WTC11 (cell line): ENCODE measurements at regions not wholly inside any gene's neighbourhood (a gene's known extent, or its start where the extent isn't known, plus 50 kb on each side); places are given as distances from the start of the nearest gene placed in this dataset.

Experiments used
- ATAC-seq: fragments of 200-7000 bp; cut with Tn5 transposase; 2 replicates; pipeline ENCODE4 v1.10.0; 2021; ENCODE audit warnings: mild to moderate bottlenecking, moderate library complexity
- CTCF ChIA-PET: fragments of 300-600 bp; sonication (Branson Sonifier 250); formaldehyde crosslinking; loops from one replicate; lab custom pipeline; 2021; ENCODE audit warnings: antibody characterized with exemption; lab: Charles Lee
- POLR2A ChIA-PET: fragments of 350-600 bp; sonication (Branson Sonifier 250); formaldehyde crosslinking; loops from one replicate; lab custom pipeline; 2021; ENCODE audit warnings: antibody characterized with exemption; lab: Charles Lee
- DNase-seq: peaks from one replicate; pipeline ENCODE4 v3.0.0; 2021; ENCODE audit warnings: low spot score
- H3K27ac Mint-ChIP-seq: 2 replicates; pipeline ENCODE4 v1.8.0; 2021; ENCODE audit warnings: mixed read lengths
- H3K27me3 Mint-ChIP-seq: 2 replicates; pipeline ENCODE4 v1.8.0; 2021; ENCODE audit warnings: low read depth, mild to moderate bottlenecking, moderate library complexity, mixed read lengths
- H3K36me3 Mint-ChIP-seq: 2 replicates; pipeline ENCODE4 v1.8.0; 2021; ENCODE audit warnings: mixed read lengths
- H3K4me1 Mint-ChIP-seq: 2 replicates; pipeline ENCODE4 v1.8.0; 2022; ENCODE audit warnings: mixed read lengths
- H3K4me3 Mint-ChIP-seq: 2 replicates; pipeline ENCODE4 v1.8.0; 2021; ENCODE audit warnings: mild to moderate bottlenecking, moderate library complexity, mixed read lengths
- H3K9me3 Mint-ChIP-seq: 2 replicates; pipeline ENCODE4 v1.8.0; 2021; ENCODE audit warnings: mixed read lengths
- CREM ChIP-seq: sonication (generic); formaldehyde crosslinking; IDR thresholded peaks from 2 replicates; pipeline ENCODE4 v1.8.1; 2022; ENCODE audit warnings: mild to moderate bottlenecking, missing genetic modification reagents, moderate library complexity
- FOXJ3 ChIP-seq: sonication (generic); formaldehyde crosslinking; IDR thresholded peaks from 2 replicates; pipeline ENCODE4 v1.9.0; 2021; ENCODE audit warnings: missing genetic modification reagents, mild to moderate bottlenecking, borderline replicate concordance
- GRHL2 ChIP-seq: fragments of 250-450 bp; sonication (Bioruptor Pico); IDR thresholded peaks from 2 replicates; pipeline ENCODE4 v1.8.0; 2022; ENCODE audit warnings: mild to moderate bottlenecking, moderate library complexity; ENCODE audit not compliant: insufficient replicate concordance, severe bottlenecking
- GTF2I ChIP-seq: fragments of 250-450 bp; sonication (Bioruptor Pico); conservative IDR thresholded peaks from 2 replicates; pipeline ENCODE4 v1.4.0; 2021; ENCODE audit warnings: mild to moderate bottlenecking
- IRF2 ChIP-seq: sonication (generic); formaldehyde crosslinking; IDR thresholded peaks from 2 replicates; pipeline ENCODE4 v1.8.0; 2022; ENCODE audit warnings: low read depth, missing genetic modification reagents, borderline replicate concordance
- KAT7 ChIP-seq: sonication (generic); formaldehyde crosslinking; IDR thresholded peaks from 2 replicates; pipeline ENCODE4 v1.8.1; 2023; ENCODE audit warnings: missing genetic modification reagents, mild to moderate bottlenecking, borderline replicate concordance
- TEAD1 ChIP-seq: sonication (generic); formaldehyde crosslinking; IDR thresholded peaks from 2 replicates; pipeline ENCODE4 v1.8.0; 2022; ENCODE audit warnings: mild to moderate bottlenecking, missing genetic modification reagents
- ZNF121 ChIP-seq: sonication (generic); formaldehyde crosslinking; IDR thresholded peaks from 2 replicates; pipeline ENCODE4 v1.8.0; 2023; ENCODE audit warnings: missing genetic modification reagents
- TF ChIP-seq, protein P1 (sequence below): fragments of 250-450 bp; sonication (Bioruptor Pico); IDR thresholded peaks from 2 replicates; pipeline ENCODE4 v1.8.0; 2021; ENCODE audit warnings: mild to moderate bottlenecking
- TF ChIP-seq, protein P2 (sequence below): sonication (generic); formaldehyde crosslinking; conservative IDR thresholded peaks from 2 replicates; pipeline ENCODE4 v1.8.1; 2023; ENCODE audit warnings: mild to moderate bottlenecking, low read depth, missing genetic modification reagents, moderate library complexity
- TF ChIP-seq, protein P3 (sequence below): sonication (generic); formaldehyde crosslinking; IDR thresholded peaks from 2 replicates; pipeline ENCODE4 v1.8.1; 2023; ENCODE audit warnings: mild to moderate bottlenecking, missing genetic modification reagents, moderate library complexity
- TF ChIP-seq, protein P4 (sequence below): fragments of 250-450 bp; sonication (Bioruptor Pico); IDR thresholded peaks from 2 replicates; pipeline ENCODE4 v1.9.0; 2021; ENCODE audit warnings: mild to moderate bottlenecking
- TF ChIP-seq, protein P5 (sequence below): sonication (generic); formaldehyde crosslinking; IDR thresholded peaks from 2 replicates; pipeline ENCODE4 v1.8.1; 2022; ENCODE audit warnings: low read depth, mild to moderate bottlenecking, moderate library complexity, missing genetic modification reagents, borderline replicate concordance
- TF ChIP-seq, protein P6 (sequence below): fragments of 250-450 bp; sonication (Bioruptor Pico); conservative IDR thresholded peaks from 2 replicates; pipeline ENCODE4 v1.9.0; 2021; ENCODE audit warnings: mild to moderate bottlenecking
- TF ChIP-seq, protein P7 (sequence below): sonication (generic); formaldehyde crosslinking; IDR thresholded peaks from 2 replicates; pipeline ENCODE4 v1.8.1; 2023; ENCODE audit warnings: mild to moderate bottlenecking, missing genetic modification reagents, moderate library complexity
- TF ChIP-seq, protein P8 (sequence below): fragments of 250-450 bp; sonication (Bioruptor Pico); IDR thresholded peaks from 2 replicates; pipeline ENCODE4 v1.9.0; 2021; ENCODE audit warnings: moderate library complexity, mild to moderate bottlenecking, inconsistent platforms, borderline replicate concordance
- TF ChIP-seq, protein P9 (sequence below): sonication (generic); formaldehyde crosslinking; IDR thresholded peaks from 2 replicates; pipeline ENCODE4 v1.8.0; 2022; ENCODE audit warnings: mild to moderate bottlenecking, missing genetic modification reagents

DNA sequence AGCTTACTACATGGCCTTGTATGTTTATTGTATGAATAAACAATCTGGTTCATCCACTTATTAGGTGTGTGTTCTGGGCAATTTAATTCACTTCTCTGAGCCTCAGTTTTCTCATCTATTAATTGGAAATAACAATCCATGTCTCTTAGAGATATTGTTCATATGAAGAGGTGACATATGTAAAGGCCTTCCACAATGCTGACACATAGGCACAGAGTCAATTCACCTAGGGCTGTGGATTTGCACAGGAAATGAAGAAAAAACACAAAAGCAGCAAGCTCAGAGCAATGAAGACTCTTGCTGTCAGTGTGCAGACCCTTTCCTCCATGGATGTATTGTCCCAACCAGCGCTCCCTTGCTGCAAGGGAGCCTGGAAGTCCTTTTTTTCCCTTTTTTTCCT lies 195.2 kb upstream of the CAMK1G start:
- ATAC-seq (no peak), DNase-seq (no peak)
- POLR2A ChIA-PET = no interaction called here
- no peaks in the 10 kb centered on the region; the same call in 1 of the 2 replicates for H3K27me3 Mint-ChIP-seq
- CTCF ChIA-PET = interaction anchor here (1.3 kb wide), 1 partner anchor 34 kb away, joined by 4 read pairs; no protein-coding TSS in a partner anchor
- H3K4me3 Mint-ChIP-seq = no peak overlapping the region
- no peak overlapping the region for H3K27ac Mint-ChIP-seq
- H3K4me1 Mint-ChIP-seq = peaks cover 71% of the 10 kb centered on the region
- H3K9me3 Mint-ChIP-seq = peaks cover 17% of the 10 kb centered on the region
- TF ChIP-seq, protein P1, sequence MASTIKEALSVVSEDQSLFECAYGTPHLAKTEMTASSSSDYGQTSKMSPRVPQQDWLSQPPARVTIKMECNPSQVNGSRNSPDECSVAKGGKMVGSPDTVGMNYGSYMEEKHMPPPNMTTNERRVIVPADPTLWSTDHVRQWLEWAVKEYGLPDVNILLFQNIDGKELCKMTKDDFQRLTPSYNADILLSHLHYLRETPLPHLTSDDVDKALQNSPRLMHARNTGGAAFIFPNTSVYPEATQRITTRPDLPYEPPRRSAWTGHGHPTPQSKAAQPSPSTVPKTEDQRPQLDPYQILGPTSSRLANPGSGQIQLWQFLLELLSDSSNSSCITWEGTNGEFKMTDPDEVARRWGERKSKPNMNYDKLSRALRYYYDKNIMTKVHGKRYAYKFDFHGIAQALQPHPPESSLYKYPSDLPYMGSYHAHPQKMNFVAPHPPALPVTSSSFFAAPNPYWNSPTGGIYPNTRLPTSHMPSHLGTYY = no peak
- TF ChIP-seq TEAD1 (no peak), GRHL2 (CRISPR knock-in tag) (no peak), KAT7 (CRISPR knock-in tag) (no peak), FOXJ3 (CRISPR knock-in tag) (no peak), IRF2 (CRISPR knock-in tag) (no peak)
- TF ChIP-seq, protein P2, sequence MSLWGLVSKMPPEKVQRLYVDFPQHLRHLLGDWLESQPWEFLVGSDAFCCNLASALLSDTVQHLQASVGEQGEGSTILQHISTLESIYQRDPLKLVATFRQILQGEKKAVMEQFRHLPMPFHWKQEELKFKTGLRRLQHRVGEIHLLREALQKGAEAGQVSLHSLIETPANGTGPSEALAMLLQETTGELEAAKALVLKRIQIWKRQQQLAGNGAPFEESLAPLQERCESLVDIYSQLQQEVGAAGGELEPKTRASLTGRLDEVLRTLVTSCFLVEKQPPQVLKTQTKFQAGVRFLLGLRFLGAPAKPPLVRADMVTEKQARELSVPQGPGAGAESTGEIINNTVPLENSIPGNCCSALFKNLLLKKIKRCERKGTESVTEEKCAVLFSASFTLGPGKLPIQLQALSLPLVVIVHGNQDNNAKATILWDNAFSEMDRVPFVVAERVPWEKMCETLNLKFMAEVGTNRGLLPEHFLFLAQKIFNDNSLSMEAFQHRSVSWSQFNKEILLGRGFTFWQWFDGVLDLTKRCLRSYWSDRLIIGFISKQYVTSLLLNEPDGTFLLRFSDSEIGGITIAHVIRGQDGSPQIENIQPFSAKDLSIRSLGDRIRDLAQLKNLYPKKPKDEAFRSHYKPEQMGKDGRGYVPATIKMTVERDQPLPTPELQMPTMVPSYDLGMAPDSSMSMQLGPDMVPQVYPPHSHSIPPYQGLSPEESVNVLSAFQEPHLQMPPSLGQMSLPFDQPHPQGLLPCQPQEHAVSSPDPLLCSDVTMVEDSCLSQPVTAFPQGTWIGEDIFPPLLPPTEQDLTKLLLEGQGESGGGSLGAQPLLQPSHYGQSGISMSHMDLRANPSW (CRISPR knock-in tag) = no peak
- TF ChIP-seq, protein P3, sequence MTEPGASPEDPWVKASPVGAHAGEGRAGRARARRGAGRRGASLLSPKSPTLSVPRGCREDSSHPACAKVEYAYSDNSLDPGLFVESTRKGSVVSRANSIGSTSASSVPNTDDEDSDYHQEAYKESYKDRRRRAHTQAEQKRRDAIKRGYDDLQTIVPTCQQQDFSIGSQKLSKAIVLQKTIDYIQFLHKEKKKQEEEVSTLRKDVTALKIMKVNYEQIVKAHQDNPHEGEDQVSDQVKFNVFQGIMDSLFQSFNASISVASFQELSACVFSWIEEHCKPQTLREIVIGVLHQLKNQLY (CRISPR knock-in tag) = no peak
- TF ChIP-seq, protein P4, sequence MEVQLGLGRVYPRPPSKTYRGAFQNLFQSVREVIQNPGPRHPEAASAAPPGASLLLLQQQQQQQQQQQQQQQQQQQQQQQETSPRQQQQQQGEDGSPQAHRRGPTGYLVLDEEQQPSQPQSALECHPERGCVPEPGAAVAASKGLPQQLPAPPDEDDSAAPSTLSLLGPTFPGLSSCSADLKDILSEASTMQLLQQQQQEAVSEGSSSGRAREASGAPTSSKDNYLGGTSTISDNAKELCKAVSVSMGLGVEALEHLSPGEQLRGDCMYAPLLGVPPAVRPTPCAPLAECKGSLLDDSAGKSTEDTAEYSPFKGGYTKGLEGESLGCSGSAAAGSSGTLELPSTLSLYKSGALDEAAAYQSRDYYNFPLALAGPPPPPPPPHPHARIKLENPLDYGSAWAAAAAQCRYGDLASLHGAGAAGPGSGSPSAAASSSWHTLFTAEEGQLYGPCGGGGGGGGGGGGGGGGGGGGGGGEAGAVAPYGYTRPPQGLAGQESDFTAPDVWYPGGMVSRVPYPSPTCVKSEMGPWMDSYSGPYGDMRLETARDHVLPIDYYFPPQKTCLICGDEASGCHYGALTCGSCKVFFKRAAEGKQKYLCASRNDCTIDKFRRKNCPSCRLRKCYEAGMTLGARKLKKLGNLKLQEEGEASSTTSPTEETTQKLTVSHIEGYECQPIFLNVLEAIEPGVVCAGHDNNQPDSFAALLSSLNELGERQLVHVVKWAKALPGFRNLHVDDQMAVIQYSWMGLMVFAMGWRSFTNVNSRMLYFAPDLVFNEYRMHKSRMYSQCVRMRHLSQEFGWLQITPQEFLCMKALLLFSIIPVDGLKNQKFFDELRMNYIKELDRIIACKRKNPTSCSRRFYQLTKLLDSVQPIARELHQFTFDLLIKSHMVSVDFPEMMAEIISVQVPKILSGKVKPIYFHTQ (CRISPR knock-in tag) = no peak
- TF ChIP-seq, protein P5, sequence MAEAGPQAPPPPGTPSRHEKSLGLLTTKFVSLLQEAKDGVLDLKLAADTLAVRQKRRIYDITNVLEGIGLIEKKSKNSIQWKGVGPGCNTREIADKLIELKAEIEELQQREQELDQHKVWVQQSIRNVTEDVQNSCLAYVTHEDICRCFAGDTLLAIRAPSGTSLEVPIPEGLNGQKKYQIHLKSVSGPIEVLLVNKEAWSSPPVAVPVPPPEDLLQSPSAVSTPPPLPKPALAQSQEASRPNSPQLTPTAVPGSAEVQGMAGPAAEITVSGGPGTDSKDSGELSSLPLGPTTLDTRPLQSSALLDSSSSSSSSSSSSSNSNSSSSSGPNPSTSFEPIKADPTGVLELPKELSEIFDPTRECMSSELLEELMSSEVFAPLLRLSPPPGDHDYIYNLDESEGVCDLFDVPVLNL = no peak
- peaks cover 19% of the 10 kb centered on the region for H3K36me3 Mint-ChIP-seq

DNA sequence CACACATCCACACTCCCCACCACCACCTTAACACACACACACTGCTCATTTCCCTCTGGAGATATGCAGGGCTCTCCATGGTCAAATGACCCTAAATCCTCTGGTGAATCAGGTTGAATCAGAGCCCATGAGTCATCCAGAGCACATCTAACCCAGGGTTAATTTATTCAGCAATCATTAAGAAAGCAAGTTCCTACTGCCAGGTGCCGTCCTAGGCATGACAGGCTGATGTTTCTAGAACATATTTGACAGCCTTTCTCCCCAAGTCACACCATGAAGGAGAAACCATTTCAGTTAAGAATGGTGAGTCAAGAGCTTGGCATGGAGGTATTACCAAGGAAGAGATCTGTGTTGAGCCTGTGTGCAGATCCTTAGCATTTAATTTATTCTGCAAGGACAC lies 194.3 kb upstream of the CAMK1G start:
- Mint-ChIP-seq H3K27me3 (no peaks in the 10 kb centered on the region; the same call in 1 of the 2 replicates), H3K36me3 (peaks cover 19% of the 10 kb centered on the region), H3K4me1 (peaks cover 69% of the 10 kb centered on the region), H3K4me3 (no peak overlapping the region), H3K27ac (no peak overlapping the region), H3K9me3 (peaks cover 17% of the 10 kb centered on the region)
- POLR2A ChIA-PET = no interaction called here
- DNase-seq (no peak), ATAC-seq (no peak)
- CTCF ChIA-PET = no interaction called here
- no peak for TF ChIP-seq CREM
- TF ChIP-seq, protein P6, sequence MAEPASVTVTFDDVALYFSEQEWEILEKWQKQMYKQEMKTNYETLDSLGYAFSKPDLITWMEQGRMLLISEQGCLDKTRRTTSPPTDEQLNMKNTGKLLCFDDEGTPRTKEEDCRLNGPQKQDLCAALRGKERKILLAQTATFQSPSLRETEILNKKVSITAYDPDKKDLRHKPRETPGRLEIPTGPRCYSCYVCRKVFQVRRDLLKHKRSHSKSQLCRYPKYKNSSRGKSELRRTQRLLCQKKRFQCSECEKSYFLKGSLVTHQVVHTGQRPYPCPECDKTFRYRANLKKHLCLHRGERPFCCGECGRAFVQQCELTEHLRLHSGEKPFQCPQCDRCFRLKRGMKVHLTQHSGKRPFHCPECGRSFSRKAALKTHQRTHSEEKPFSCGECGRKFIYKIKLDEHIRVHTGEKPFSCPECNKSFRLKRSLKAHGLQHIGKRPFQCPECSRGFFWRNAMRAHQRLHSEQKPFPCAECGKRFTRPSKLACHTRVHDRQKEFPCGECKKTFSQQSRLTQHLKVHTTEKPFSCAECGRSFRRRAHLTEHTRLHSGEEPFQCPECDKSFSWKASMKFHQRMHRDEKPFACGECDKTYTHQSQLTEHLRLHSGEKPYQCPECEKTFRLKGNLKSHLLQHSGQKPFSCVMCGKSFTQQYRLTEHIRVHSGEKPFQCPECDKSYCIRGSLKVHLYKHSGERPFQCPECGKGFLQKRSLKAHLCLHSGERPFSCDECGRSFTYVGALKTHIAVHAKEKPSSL (CRISPR knock-in tag) = no peak
- TF ChIP-seq, protein P7, sequence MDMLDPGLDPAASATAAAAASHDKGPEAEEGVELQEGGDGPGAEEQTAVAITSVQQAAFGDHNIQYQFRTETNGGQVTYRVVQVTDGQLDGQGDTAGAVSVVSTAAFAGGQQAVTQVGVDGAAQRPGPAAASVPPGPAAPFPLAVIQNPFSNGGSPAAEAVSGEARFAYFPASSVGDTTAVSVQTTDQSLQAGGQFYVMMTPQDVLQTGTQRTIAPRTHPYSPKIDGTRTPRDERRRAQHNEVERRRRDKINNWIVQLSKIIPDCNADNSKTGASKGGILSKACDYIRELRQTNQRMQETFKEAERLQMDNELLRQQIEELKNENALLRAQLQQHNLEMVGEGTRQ = no peak
- TF ChIP-seq ZNF121 = no peak
- no peak for TF ChIP-seq GTF2I (CRISPR knock-in tag)
- TF ChIP-seq, protein P8, sequence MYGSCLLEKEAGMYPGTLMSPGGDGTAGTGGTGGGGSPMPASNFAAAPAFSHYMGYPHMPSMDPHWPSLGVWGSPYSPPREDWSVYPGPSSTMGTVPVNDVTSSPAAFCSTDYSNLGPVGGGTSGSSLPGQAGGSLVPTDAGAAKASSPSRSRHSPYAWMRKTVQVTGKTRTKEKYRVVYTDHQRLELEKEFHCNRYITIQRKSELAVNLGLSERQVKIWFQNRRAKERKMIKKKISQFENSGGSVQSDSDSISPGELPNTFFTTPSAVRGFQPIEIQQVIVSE = no peak
- no peak for TF ChIP-seq TEAD1
- TF ChIP-seq, protein P9, sequence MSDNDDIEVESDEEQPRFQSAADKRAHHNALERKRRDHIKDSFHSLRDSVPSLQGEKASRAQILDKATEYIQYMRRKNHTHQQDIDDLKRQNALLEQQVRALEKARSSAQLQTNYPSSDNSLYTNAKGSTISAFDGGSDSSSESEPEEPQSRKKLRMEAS (CRISPR knock-in tag) = no peak
